HG02840 (cell line): ENCODE measurements at regions not wholly inside any gene's neighbourhood (a gene's known extent, or its start where the extent isn't known, plus 50 kb on each side); places are given as distances from the start of the nearest gene placed in this dataset.

ENCODE experiments used
- ATAC-seq: cut with Tn5 transposase; IDR thresholded peaks from one replicate; pipeline ENCODE4 v1.9.1; 2021; ENCODE audit warnings: mild to moderate bottlenecking, moderate library complexity, moderate number of reproducible peaks; ENCODE audit not compliant: unreplicated experiment, low FRiP score

- no peak for ATAC-seq
Observed at GRCh38 chr13:80137994-80138393, 202.9 kb downstream of the SPRY2 start.

- no peak for ATAC-seq
Observed at GRCh38 chr13:80134346-80134745, 206.6 kb downstream of the SPRY2 start.

- ATAC-seq: no peak
Observed at GRCh38 chr13:80133631-80134261, 207.2 kb downstream of the SPRY2 start.

- ATAC-seq: no peak
Observed at GRCh38 chr13:80132741-80133601, 208.0 kb downstream of the SPRY2 start.

- no peak for ATAC-seq
Observed at GRCh38 chr13:80131204-80131603, 209.7 kb downstream of the SPRY2 start.

- ATAC-seq: no peak
Observed at GRCh38 chr13:80126389-80127068, 214.4 kb downstream of the SPRY2 start.

- no peak for ATAC-seq
Observed at GRCh38 chr13:80123945-80124344, 217.0 kb downstream of the SPRY2 start.

GRCh38 chr13:80121038-80121437 is 219.9 kb downstream of the SPRY2 start:
- ATAC-seq: no peak

- ATAC-seq: no peak
Observed at GRCh38 chr13:80118506-80118905, 222.4 kb downstream of the SPRY2 start.

GRCh38 chr13:80118099-80118498 is 222.8 kb downstream of the SPRY2 start:
- no peak for ATAC-seq

GRCh38 chr13:80117515-80117914 is 223.4 kb downstream of the SPRY2 start:
- no peak for ATAC-seq

GRCh38 chr13:80116107-80116506 is 224.8 kb downstream of the SPRY2 start:
- ATAC-seq: no peak

- ATAC-seq: no peak
Observed at GRCh38 chr13:80115616-80116015, 225.3 kb downstream of the SPRY2 start.

GRCh38 chr13:80113714-80114454 is 227.0 kb downstream of the SPRY2 start:
- ATAC-seq: no peak

- ATAC-seq: no peak
Observed at GRCh38 chr13:80109303-80109702, 231.6 kb downstream of the SPRY2 start.

GRCh38 chr13:80105350-80105749 is 235.6 kb downstream of the SPRY2 start:
- ATAC-seq: no peak

- no peak for ATAC-seq
Observed at GRCh38 chr13:80101040-80101439, 239.9 kb downstream of the SPRY2 start.

- no peak for ATAC-seq
Observed at GRCh38 chr13:80100636-80101035, 240.3 kb downstream of the SPRY2 start.

- ATAC-seq: no peak
Observed at GRCh38 chr13:80097561-80097960, 243.4 kb downstream of the SPRY2 start.

GRCh38 chr13:80096383-80096782 is 244.5 kb downstream of the SPRY2 start:
- ATAC-seq: no peak

- ATAC-seq: no peak
Observed at GRCh38 chr13:80094526-80094925, 246.4 kb downstream of the SPRY2 start.
